ENCODE measurements at regions not wholly inside any gene's neighbourhood (a gene's known extent, or its start where the extent isn't known, plus 50 kb on each side); places are given as distances from the start of the nearest gene placed in this dataset.

- Histone ChIP-seq H3K4me3 (ENCODE audit: low read depth, low read length, poor library complexity, severe bottlenecking) (no peak overlapping the region), H3K4me1 (ENCODE audit: insufficient read depth, low read length, poor library complexity, severe bottlenecking) (no peaks in the 10 kb centered on the region), H3K36me3 (ENCODE audit: insufficient read depth, low read length) (no peaks in the 10 kb centered on the region), H4K20me1 (ENCODE audit: insufficient read depth, low read length) (no peaks in the 10 kb centered on the region), H3K4me2 (ENCODE audit: low read length) (no peak overlapping the region), H3K9me2 (ENCODE audit: insufficient read depth, low read length) (no peaks in the 10 kb centered on the region), H2AFZ (ENCODE audit: low read length) (no peak overlapping the region), H3K79me2 (ENCODE audit: insufficient read depth, low read depth, low read length) (no peaks in the 10 kb centered on the region), H3K27ac (ENCODE audit: low read depth, low read length, poor library complexity, severe bottlenecking) (no peak overlapping the region), H3K9me3 (ENCODE audit: low read length) (no peaks in the 10 kb centered on the region)
- ChIA-PET POLR2A (interaction anchor here (0.6 to 1.6 kb wide), 4 partner anchors 8 to 65 kb away, joined by 3 to 8 read pairs (median 4); no protein-coding TSS in a partner anchor), CTCF (ENCODE audit: unreplicated experiment) (no interaction called here)
- TF ChIP-seq, protein P1, sequence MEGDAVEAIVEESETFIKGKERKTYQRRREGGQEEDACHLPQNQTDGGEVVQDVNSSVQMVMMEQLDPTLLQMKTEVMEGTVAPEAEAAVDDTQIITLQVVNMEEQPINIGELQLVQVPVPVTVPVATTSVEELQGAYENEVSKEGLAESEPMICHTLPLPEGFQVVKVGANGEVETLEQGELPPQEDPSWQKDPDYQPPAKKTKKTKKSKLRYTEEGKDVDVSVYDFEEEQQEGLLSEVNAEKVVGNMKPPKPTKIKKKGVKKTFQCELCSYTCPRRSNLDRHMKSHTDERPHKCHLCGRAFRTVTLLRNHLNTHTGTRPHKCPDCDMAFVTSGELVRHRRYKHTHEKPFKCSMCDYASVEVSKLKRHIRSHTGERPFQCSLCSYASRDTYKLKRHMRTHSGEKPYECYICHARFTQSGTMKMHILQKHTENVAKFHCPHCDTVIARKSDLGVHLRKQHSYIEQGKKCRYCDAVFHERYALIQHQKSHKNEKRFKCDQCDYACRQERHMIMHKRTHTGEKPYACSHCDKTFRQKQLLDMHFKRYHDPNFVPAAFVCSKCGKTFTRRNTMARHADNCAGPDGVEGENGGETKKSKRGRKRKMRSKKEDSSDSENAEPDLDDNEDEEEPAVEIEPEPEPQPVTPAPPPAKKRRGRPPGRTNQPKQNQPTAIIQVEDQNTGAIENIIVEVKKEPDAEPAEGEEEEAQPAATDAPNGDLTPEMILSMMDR (conservative IDR thresholded peaks at IDR 0.05; ENCODE audit: low read length): no peak
- TF ChIP-seq EZH2phosphoT487 (IDR thresholded peaks at IDR 0.05; ENCODE audit: borderline replicate concordance, low read depth, low read length): no peak
- intact Hi-C loops (cut with micrococcal nuclease; ENCODE audit: unreplicated experiment): loop anchor here (1.0 to 2.0 kb wide), 2 partner anchors 71 to 423 kb away; no protein-coding TSS in a partner anchor
- no TSS peak for BruUV-seq (replicated peaks)
- DNase-seq (ENCODE audit: low spot score): no peak
Observed at GRCh38 chr3:176937994-176938393, 259.3 kb downstream of the TBL1XR1 start.

DNA sequence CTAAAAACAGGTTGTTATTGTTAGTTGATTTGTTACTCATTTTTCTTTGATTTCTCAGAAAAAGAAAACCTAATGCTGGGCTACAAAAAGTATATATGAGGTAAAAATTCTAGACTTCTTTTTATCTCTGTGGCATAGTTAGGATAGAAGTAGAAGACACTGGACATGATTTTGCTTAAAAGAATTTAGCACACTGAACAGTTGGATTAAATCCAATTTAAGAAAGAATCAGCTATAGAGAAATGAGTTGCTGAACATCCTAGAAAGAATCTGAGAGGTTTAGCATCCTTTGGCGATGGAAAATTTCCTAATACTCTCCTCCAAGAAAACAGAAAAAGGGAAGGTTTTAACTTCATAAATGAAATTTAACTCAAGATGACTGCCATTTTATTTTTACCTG lies 259.7 kb downstream of the TBL1XR1 start:
- Histone ChIP-seq H2AFZ (ENCODE audit: low read length) (no peak overlapping the region), H4K20me1 (ENCODE audit: insufficient read depth, low read length) (no peaks in the 10 kb centered on the region), H3K36me3 (ENCODE audit: insufficient read depth, low read length) (no peaks in the 10 kb centered on the region), H3K4me1 (ENCODE audit: insufficient read depth, low read length, poor library complexity, severe bottlenecking) (no peaks in the 10 kb centered on the region), H3K79me2 (ENCODE audit: insufficient read depth, low read depth, low read length) (no peaks in the 10 kb centered on the region), H3K9me2 (ENCODE audit: insufficient read depth, low read length) (no peaks in the 10 kb centered on the region), H3K9me3 (ENCODE audit: low read length) (no peaks in the 10 kb centered on the region), H3K4me2 (ENCODE audit: low read length) (no peak overlapping the region), H3K27ac (ENCODE audit: low read depth, low read length, poor library complexity, severe bottlenecking) (no peak overlapping the region), H3K4me3 (ENCODE audit: low read depth, low read length, poor library complexity, severe bottlenecking) (no peak overlapping the region)
- BruUV-seq (replicated peaks): no TSS peak
- intact Hi-C loops (cut with micrococcal nuclease; ENCODE audit: unreplicated experiment): no loop called here
- no peak for DNase-seq (ENCODE audit: low spot score)
- TF ChIP-seq, protein P1 (conservative IDR thresholded peaks at IDR 0.05; ENCODE audit: low read length): no peak
- no peak for TF ChIP-seq EZH2phosphoT487 (IDR thresholded peaks at IDR 0.05; ENCODE audit: borderline replicate concordance, low read depth, low read length)
- ChIA-PET POLR2A (interaction anchor here (1.1 kb wide), 1 partner anchor 28 kb away, joined by 3 read pairs; no protein-coding TSS in a partner anchor), CTCF (ENCODE audit: unreplicated experiment) (no interaction called here)

GRCh38 chr3:176935194-176935888 lies 261.9 kb downstream of the TBL1XR1 start:
- Histone ChIP-seq H4K20me1 (ENCODE audit: insufficient read depth, low read length) (no peaks in the 10 kb centered on the region), H3K4me1 (ENCODE audit: insufficient read depth, low read length, poor library complexity, severe bottlenecking) (no peaks in the 10 kb centered on the region), H2AFZ (ENCODE audit: low read length) (no peak overlapping the region), H3K79me2 (ENCODE audit: insufficient read depth, low read depth, low read length) (no peaks in the 10 kb centered on the region), H3K4me3 (ENCODE audit: low read depth, low read length, poor library complexity, severe bottlenecking) (no peak overlapping the region), H3K36me3 (ENCODE audit: insufficient read depth, low read length) (no peaks in the 10 kb centered on the region), H3K9me3 (ENCODE audit: low read length) (no peaks in the 10 kb centered on the region), H3K9me2 (ENCODE audit: insufficient read depth, low read length) (no peaks in the 10 kb centered on the region), H3K27ac (ENCODE audit: low read depth, low read length, poor library complexity, severe bottlenecking) (no peak overlapping the region), H3K4me2 (ENCODE audit: low read length) (no peak overlapping the region)
- TF ChIP-seq, protein P1 (conservative IDR thresholded peaks at IDR 0.05; ENCODE audit: low read length): no peak
- no peak for TF ChIP-seq EZH2phosphoT487 (IDR thresholded peaks at IDR 0.05; ENCODE audit: borderline replicate concordance, low read depth, low read length)
- intact Hi-C loops (cut with micrococcal nuclease; ENCODE audit: unreplicated experiment): no loop called here
- ChIA-PET POLR2A (no interaction called here), CTCF (ENCODE audit: unreplicated experiment) (no interaction called here)
- no TSS peak for BruUV-seq (replicated peaks)
- no peak for DNase-seq (ENCODE audit: low spot score)
